HG03469 (cell line): ENCODE measurements at regions not wholly inside any gene's neighbourhood (a gene's known extent, or its start where the extent isn't known, plus 50 kb on each side); places are given as distances from the start of the nearest gene placed in this dataset.

Experiments used
- ATAC-seq: cut with Tn5 transposase; IDR thresholded peaks from one replicate; pipeline ENCODE4 v1.9.1; 2021; ENCODE audit warnings: mild to moderate bottlenecking, moderate library complexity, moderate number of reproducible peaks; ENCODE audit not compliant: unreplicated experiment

GRCh38 chr2:167543721-167544120, 655.4 kb downstream of the XIRP2 start:
- no peak for ATAC-seq

- ATAC-seq = no peak
These were observed 649.5 kb downstream of the XIRP2 start for GRCh38 chr2:167537743-167538142.

GRCh38 chr2:167534443-167534842, 646.2 kb downstream of the XIRP2 start:
- no peak for ATAC-seq

GRCh38 chr2:167524786-167525185, 636.5 kb downstream of the XIRP2 start:
- ATAC-seq = no peak

- no peak for ATAC-seq
These were observed 621.9 kb downstream of the XIRP2 start for GRCh38 chr2:167510071-167510759.

- no peak for ATAC-seq
These were observed 621.3 kb downstream of the XIRP2 start for GRCh38 chr2:167509586-167509985.

GRCh38 chr2:167508709-167509108, 620.4 kb downstream of the XIRP2 start:
- ATAC-seq = no peak

GRCh38 chr2:167506395-167506794, 618.1 kb downstream of the XIRP2 start:
- ATAC-seq = no peak

GRCh38 chr2:167504695-167505094, 616.4 kb downstream of the XIRP2 start:
- no peak for ATAC-seq

GRCh38 chr2:167504061-167504460, 615.8 kb downstream of the XIRP2 start:
- ATAC-seq = no peak

- no peak for ATAC-seq
These were observed 613.3 kb downstream of the XIRP2 start for GRCh38 chr2:167501618-167502017.

- no peak for ATAC-seq
These were observed 605.6 kb downstream of the XIRP2 start for GRCh38 chr2:167493862-167494261.

GRCh38 chr2:167492486-167492885, 604.2 kb downstream of the XIRP2 start:
- ATAC-seq = no peak

- no peak for ATAC-seq
These were observed 603.5 kb downstream of the XIRP2 start for GRCh38 chr2:167491788-167492187.

GRCh38 chr2:167490455-167490854, 602.2 kb downstream of the XIRP2 start:
- ATAC-seq = no peak

GRCh38 chr2:167489325-167489724, 601.0 kb downstream of the XIRP2 start:
- ATAC-seq = no peak

- no peak for ATAC-seq
These were observed 599.4 kb downstream of the XIRP2 start for GRCh38 chr2:167487728-167488127.

- ATAC-seq = no peak
These were observed 596.6 kb downstream of the XIRP2 start for GRCh38 chr2:167484875-167485274.

- no peak for ATAC-seq
These were observed 592.7 kb downstream of the XIRP2 start for GRCh38 chr2:167480986-167481309.

- no peak for ATAC-seq
These were observed 592.1 kb downstream of the XIRP2 start for GRCh38 chr2:167480232-167480985.

- no peak for ATAC-seq
These were observed 589.9 kb downstream of the XIRP2 start for GRCh38 chr2:167478196-167478595.

- no peak for ATAC-seq
These were observed 587.5 kb downstream of the XIRP2 start for GRCh38 chr2:167475791-167476190.

GRCh38 chr2:167471734-167472133, 583.5 kb downstream of the XIRP2 start:
- no peak for ATAC-seq
